PC-9 (cell line): ENCODE measurements at regions not wholly inside any gene's neighbourhood (a gene's known extent, or its start where the extent isn't known, plus 50 kb on each side); places are given as distances from the start of the nearest gene placed in this dataset.

Experiments used
- BruUV-seq: library from RNA; stranded (reverse); fragments of 400-500 nt; replicated peaks from 2 replicates; lab custom pipeline; 2021; lab: Mats Ljungman, UMichigan
- CTCF ChIA-PET: fragments of 300-600 bp; sonication (Branson Sonifier 250); formaldehyde crosslinking; loops from one replicate; lab custom pipeline; 2022; ENCODE audit warnings: antibody characterized with exemption; lab: Charles Lee
- POLR2A ChIA-PET: fragments of 300-600 bp; sonication (Branson Sonifier 250); formaldehyde crosslinking; loops from one replicate; lab custom pipeline; 2022; ENCODE audit warnings: antibody characterized with exemption; ENCODE audit not compliant: unreplicated experiment; lab: Charles Lee
- DNase-seq, 2 experiments: peaks; one replicate each; pipeline versions ENCODE4 v3.0.0 to v3.0.0-alpha.2; 2015 to 2022; ENCODE audit warnings: mixed read lengths in 1 of 2
- H2AFZ ChIP-seq: fragments of 200-600 bp; sonication (generic); 2 replicates; pipeline ENCODE4 v1.8.1; 2017; ENCODE audit warnings: antibody characterized with exemption
- H3F3A ChIP-seq: fragments of 200-600 bp; sonication (generic); 2 replicates; pipeline ENCODE4 v1.8.1; 2017; ENCODE audit warnings: antibody characterized with exemption, mild to moderate bottlenecking, low read depth; ENCODE audit not compliant: insufficient read depth
- H3K27ac ChIP-seq: fragments of 200-600 bp; sonication (generic); 2 replicates; pipeline ENCODE4 v1.6.1; 2016; ENCODE audit warnings: mixed run types
- H3K27me3 ChIP-seq: fragments of 200-600 bp; sonication (generic); 2 replicates; pipeline ENCODE4 v1.6.1; 2016; ENCODE audit warnings: low read depth, mixed run types; ENCODE audit not compliant: insufficient read depth
- H3K36me3 ChIP-seq: fragments of 200-600 bp; sonication (generic); 2 replicates; pipeline ENCODE4 v1.6.1; 2016; ENCODE audit warnings: low read depth, mixed run types
- H3K4me1 ChIP-seq: fragments of 200-600 bp; sonication (generic); replicated peaks from 2 replicates; pipeline ENCODE4 v1.6.1; 2016; ENCODE audit warnings: mixed run types; ENCODE audit not compliant: insufficient read depth
- H3K4me2 ChIP-seq: fragments of 200-600 bp; sonication (generic); 2 replicates; pipeline ENCODE4 v1.6.1; 2017; ENCODE audit warnings: mixed run types
- H3K4me3 ChIP-seq: fragments of 200-600 bp; sonication (generic); 2 replicates; pipeline ENCODE4 v1.6.1; 2016; ENCODE audit warnings: mixed run types
- H3K79me2 ChIP-seq: fragments of 200-600 bp; sonication (generic); 2 replicates; pipeline ENCODE4 v1.6.1; 2017; ENCODE audit warnings: low read depth, mixed run types
- H3K9me2 ChIP-seq: fragments of 200-600 bp; sonication (generic); 2 replicates; pipeline ENCODE4 v1.8.1; 2017; ENCODE audit warnings: mild to moderate bottlenecking; ENCODE audit not compliant: insufficient read depth
- H3K9me3 ChIP-seq: fragments of 200-600 bp; sonication (generic); 2 replicates; pipeline ENCODE4 v1.8.1; 2016; ENCODE audit warnings: low read depth; ENCODE audit not compliant: insufficient read depth
- H4K20me1 ChIP-seq: fragments of 200-600 bp; sonication (generic); 2 replicates; pipeline ENCODE4 v1.8.1; 2017; ENCODE audit not compliant: insufficient read depth
- CTCF ChIP-seq: fragments of 200-600 bp; sonication (generic); conservative IDR thresholded peaks from 2 replicates; pipeline ENCODE4 v1.6.1; 2017; ENCODE audit warnings: mixed run types, antibody characterized with exemption, mild to moderate bottlenecking, moderate library complexity
- EZH2 ChIP-seq: fragments of 200-600 bp; sonication (generic); IDR thresholded peaks from 2 replicates; pipeline ENCODE4 v1.8.0; 2017; ENCODE audit warnings: antibody characterized with exemption, low read depth
- intact Hi-C: fragments of 100-400 bp; cut with micrococcal nuclease; formaldehyde crosslinking; loops from one replicate; pipeline ENCODE4 v1.10.0; 2022; ENCODE audit not compliant: unreplicated experiment

DNA sequence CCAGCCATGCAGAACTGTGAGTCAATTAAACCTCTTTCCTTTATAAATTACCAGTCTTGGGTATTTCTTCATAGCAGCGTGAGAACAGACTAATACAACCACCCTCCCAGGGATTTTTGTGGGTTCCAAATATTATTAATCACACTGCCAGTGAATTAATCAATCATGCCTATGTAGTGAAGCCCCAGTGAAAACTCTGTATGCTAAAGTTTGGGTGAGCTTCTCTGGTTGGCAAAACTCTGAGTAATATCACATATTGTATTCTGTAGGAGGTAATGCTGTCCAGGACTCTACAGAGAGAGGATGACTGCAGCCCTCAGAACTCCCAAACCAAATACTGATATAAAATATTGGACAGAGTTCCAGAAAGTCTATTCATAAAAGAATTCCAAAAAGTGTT, 216.9 kb downstream of the RPAP3 start:
- Histone ChIP-seq H3K36me3 (no peaks in the 10 kb centered on the region), H3F3A (no peaks in the 10 kb centered on the region), H2AFZ (no peak overlapping the region), H3K27me3 (peaks cover 13% of the 10 kb centered on the region; the same call in 1 of the 2 replicates), H3K4me1 (no peaks in the 10 kb centered on the region), H3K4me2 (no peak overlapping the region), H3K9me2 (no peaks in the 10 kb centered on the region), H4K20me1 (no peaks in the 10 kb centered on the region), H3K9me3 (peaks cover 3% of the 10 kb centered on the region; the same call in 1 of the 2 replicates), H3K4me3 (no peak overlapping the region), H3K27ac (no peak overlapping the region), H3K79me2 (no peaks in the 10 kb centered on the region)
- no TSS peak for BruUV-seq
- ChIA-PET POLR2A (no interaction called here), CTCF (no interaction called here)
- intact Hi-C loops, result no loop called here
- no peak for DNase-seq
- no peak for TF ChIP-seq CTCF

DNA sequence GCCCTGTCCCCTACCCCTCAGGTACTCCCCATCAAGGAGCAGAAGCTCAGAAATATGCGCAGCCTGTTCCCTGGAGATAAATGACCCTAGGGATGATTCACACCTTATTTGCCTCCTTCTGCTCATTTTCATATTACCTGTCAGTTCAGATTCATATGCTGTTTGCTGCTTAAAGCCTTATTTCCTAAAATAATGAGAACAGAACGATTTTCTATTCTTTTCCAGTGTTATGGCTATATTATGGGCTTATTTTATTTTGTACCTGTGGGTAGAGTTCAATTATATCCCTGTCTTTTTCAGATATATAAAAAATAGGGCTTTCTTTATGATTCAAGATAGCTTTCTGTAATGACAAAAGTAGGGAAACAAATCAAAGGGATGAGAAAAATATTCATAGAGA, 224.8 kb downstream of the RPAP3 start:
- intact Hi-C loops, result no loop called here
- H3K4me3 ChIP-seq, result no peak overlapping the region
- no peaks in the 10 kb centered on the region for H3F3A ChIP-seq
- H3K79me2 ChIP-seq, result no peaks in the 10 kb centered on the region
- peaks cover 34% of the 10 kb centered on the region; the same call in 1 of the 2 replicates for H3K27me3 ChIP-seq
- H3K9me2 ChIP-seq, result no peaks in the 10 kb centered on the region
- POLR2A ChIA-PET, result no interaction called here
- H3K4me2 ChIP-seq, result no peak overlapping the region
- no peak overlapping the region for H2AFZ ChIP-seq
- no peaks in the 10 kb centered on the region for H3K9me3 ChIP-seq
- H3K4me1 ChIP-seq, result no peaks in the 10 kb centered on the region
- no peaks in the 10 kb centered on the region for H3K36me3 ChIP-seq
- no peak for DNase-seq
- no TSS peak for BruUV-seq
- no peak for TF ChIP-seq EZH2
- TF ChIP-seq CTCF, result no peak
- no peaks in the 10 kb centered on the region for H4K20me1 ChIP-seq
- H3K27ac ChIP-seq, result no peak overlapping the region
- CTCF ChIA-PET, result no interaction called here

DNA sequence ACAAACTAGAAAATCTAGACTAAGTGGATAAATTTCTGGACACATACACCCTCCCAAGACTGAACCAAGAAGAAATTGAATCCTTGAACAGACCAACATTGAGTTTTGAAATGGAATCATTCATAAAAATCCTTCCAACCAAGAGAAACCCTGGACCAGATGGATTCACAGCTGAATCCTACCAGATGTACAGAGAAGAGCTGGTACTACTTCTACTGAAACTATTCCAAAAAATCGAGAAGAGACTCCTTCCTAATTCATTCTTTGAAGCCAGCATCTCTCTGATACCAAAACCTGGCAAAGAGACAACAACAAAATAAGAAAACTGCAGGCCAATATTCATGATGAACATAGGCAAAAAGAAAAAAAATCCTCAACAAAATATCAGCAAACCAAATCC, 227.4 kb downstream of the RPAP3 start:
- H3K4me3 ChIP-seq, result no peak overlapping the region
- H3K27me3 ChIP-seq, result peaks cover 18% of the 10 kb centered on the region; the same call in 1 of the 2 replicates
- H3K79me2 ChIP-seq, result no peaks in the 10 kb centered on the region
- no peaks in the 10 kb centered on the region for H3K4me1 ChIP-seq
- POLR2A ChIA-PET, result no interaction called here
- TF ChIP-seq CTCF (no peak), EZH2 (no peak)
- H3F3A ChIP-seq, result no peaks in the 10 kb centered on the region
- CTCF ChIA-PET, result interaction anchor here (0.6 kb wide), 1 partner anchor 20 kb away, joined by 4 read pairs; no protein-coding TSS in a partner anchor
- no peaks in the 10 kb centered on the region for H3K9me2 ChIP-seq
- intact Hi-C loops, result no loop called here
- DNase-seq, result no peak
- BruUV-seq, result no TSS peak
- no peak overlapping the region for H3K27ac ChIP-seq
- H3K9me3 ChIP-seq, result no peaks in the 10 kb centered on the region
- H3K36me3 ChIP-seq, result no peaks in the 10 kb centered on the region
- no peak overlapping the region for H3K4me2 ChIP-seq
- H2AFZ ChIP-seq, result no peak overlapping the region
- no peaks in the 10 kb centered on the region for H4K20me1 ChIP-seq
